ENCODE measurements at regions not wholly inside any gene's neighbourhood (a gene's known extent, or its start where the extent isn't known, plus 50 kb on each side); places are given as distances from the start of the nearest gene placed in this dataset.

DNA sequence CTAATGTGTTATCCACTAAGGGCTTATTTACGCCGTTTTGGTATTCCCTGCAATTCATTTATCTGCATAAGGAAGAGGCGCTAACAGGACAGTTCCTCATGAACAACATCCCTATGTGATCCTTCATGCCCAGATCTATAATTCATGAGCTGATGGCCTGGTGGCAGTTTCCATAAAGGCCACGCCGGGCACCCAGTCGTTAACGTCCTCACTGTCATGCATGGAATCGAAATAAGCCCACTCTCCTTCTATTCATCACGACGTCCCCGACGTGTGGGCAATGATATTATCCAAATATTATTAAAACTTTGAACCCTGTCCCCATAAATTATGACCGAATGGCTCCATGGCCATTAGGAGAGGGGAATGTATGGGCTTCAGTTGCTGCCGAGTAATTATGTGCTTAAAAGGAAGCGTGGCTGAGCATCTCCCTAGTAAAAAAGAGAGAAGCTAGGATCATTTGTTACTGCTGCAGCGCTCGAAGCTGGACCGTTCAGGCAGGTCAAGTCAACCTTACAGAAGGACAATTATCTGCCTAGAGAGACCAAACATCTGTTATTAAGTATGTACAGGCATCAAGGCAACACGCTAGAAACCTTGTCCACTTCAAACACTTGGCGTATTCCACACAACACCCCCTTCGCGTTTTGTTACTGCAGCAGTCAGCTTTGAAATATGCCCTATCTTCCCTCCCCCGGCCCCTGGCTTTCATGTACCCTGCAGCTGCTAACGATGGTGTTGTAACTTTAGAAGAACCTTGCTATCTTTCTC lies 94.0 kb upstream of the SALL1 start:
- ChIA-PET POLR2A (no interaction called here), CTCF (no interaction called here)
- no peaks in the 10 kb centered on the region for H3K36me3 ChIP-seq (ENCODE audit: insufficient read depth, low read length)
- H3K9me3 Mint-ChIP-seq = peaks cover 4% of the 10 kb centered on the region
- no peaks in the 10 kb centered on the region for H3K4me1 ChIP-seq (ENCODE audit: insufficient read depth, low read length)
- no peak for ATAC-seq (ENCODE audit: poor library complexity)
- H3K4me3 Mint-ChIP-seq = no peak overlapping the region
- peaks cover 0 to 5% of the 10 kb centered on the region in 2 experiments for H3K9me3 ChIP-seq (ENCODE audit: control insufficient read depth in 1 of 2, insufficient read depth in 1 of 2, low read length in 2 of 2)
- no peaks in the 10 kb centered on the region for H3K27me3 Mint-ChIP-seq
- no peaks in the 10 kb centered on the region for H3K27me3 ChIP-seq (ENCODE audit: control insufficient read depth in 1 of 2, insufficient read depth in 2 of 2, low read length in 2 of 2)
- no peaks in the 10 kb centered on the region for H3K4me1 Mint-ChIP-seq (ENCODE audit: low read depth)
- intact Hi-C loops (cut with DNase I, micrococcal nuclease) = no loop called here
- H3K36me3 Mint-ChIP-seq (ENCODE audit: low read depth) = no peaks in the 10 kb centered on the region
- no peak overlapping the region for H3K27ac Mint-ChIP-seq
- no peak for DNase-seq
- TF ChIP-seq, protein P1, sequence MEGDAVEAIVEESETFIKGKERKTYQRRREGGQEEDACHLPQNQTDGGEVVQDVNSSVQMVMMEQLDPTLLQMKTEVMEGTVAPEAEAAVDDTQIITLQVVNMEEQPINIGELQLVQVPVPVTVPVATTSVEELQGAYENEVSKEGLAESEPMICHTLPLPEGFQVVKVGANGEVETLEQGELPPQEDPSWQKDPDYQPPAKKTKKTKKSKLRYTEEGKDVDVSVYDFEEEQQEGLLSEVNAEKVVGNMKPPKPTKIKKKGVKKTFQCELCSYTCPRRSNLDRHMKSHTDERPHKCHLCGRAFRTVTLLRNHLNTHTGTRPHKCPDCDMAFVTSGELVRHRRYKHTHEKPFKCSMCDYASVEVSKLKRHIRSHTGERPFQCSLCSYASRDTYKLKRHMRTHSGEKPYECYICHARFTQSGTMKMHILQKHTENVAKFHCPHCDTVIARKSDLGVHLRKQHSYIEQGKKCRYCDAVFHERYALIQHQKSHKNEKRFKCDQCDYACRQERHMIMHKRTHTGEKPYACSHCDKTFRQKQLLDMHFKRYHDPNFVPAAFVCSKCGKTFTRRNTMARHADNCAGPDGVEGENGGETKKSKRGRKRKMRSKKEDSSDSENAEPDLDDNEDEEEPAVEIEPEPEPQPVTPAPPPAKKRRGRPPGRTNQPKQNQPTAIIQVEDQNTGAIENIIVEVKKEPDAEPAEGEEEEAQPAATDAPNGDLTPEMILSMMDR (IDR thresholded peaks at IDR 0.05) = no peak
- H3K4me3 ChIP-seq (ENCODE audit: low read length) = no peak overlapping the region
- no peak overlapping the region for H3K27ac ChIP-seq (ENCODE audit: low read depth in 1 of 2, low read length in 2 of 2)

DNA sequence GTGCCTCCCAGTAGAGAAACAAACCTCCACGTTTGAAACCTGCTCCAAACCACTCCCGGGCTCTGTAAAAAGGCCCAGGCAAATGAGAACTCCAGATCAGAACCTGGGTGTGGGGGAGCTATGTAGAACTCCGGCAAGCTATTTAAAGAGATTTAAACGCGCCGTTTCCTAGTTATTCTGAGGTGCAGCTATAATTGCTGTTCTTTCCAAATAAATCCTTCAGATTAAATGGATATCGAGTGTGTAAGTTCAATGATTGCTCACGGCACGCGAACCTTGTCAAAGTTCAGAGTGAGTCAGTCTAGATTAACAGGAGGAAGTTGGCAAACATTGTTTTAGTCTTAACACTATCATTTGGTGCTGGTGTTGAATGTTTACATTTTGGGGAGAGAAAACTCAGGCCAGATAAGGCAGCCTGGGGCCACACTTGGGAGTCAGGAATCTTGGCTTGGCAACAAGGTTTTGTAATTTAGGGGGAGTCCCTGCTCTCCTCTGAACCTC lies 92.9 kb upstream of the SALL1 start:
- POLR2A ChIA-PET = no interaction called here
- Histone ChIP-seq H3K36me3 (ENCODE audit: insufficient read depth, low read length) (no peaks in the 10 kb centered on the region), H3K4me1 (ENCODE audit: insufficient read depth, low read length) (no peaks in the 10 kb centered on the region), H3K4me3 (ENCODE audit: low read length) (no peak overlapping the region), H3K9me3 (ENCODE audit: control insufficient read depth in 1 of 2, insufficient read depth in 1 of 2, low read length in 2 of 2) (peaks cover 0 to 15% of the 10 kb centered on the region in 2 experiments), H3K27me3 (ENCODE audit: control insufficient read depth in 1 of 2, insufficient read depth in 2 of 2, low read length in 2 of 2) (no peaks in the 10 kb centered on the region), H3K27ac (ENCODE audit: low read depth in 1 of 2, low read length in 2 of 2) (no peak overlapping the region)
- ATAC-seq (ENCODE audit: poor library complexity) (no peak), DNase-seq (no peak)
- Mint-ChIP-seq H3K4me3 (no peak overlapping the region), H3K27ac (no peak overlapping the region), H3K9me3 (peaks cover 9% of the 10 kb centered on the region), H3K4me1 (ENCODE audit: low read depth) (no peaks in the 10 kb centered on the region), H3K27me3 (no peaks in the 10 kb centered on the region), H3K36me3 (ENCODE audit: low read depth) (no peaks in the 10 kb centered on the region)
- TF ChIP-seq, protein P1 (IDR thresholded peaks at IDR 0.05) = no peak
- CTCF ChIA-PET = no interaction called here
- intact Hi-C loops (cut with DNase I, micrococcal nuclease) = no loop called here

DNA sequence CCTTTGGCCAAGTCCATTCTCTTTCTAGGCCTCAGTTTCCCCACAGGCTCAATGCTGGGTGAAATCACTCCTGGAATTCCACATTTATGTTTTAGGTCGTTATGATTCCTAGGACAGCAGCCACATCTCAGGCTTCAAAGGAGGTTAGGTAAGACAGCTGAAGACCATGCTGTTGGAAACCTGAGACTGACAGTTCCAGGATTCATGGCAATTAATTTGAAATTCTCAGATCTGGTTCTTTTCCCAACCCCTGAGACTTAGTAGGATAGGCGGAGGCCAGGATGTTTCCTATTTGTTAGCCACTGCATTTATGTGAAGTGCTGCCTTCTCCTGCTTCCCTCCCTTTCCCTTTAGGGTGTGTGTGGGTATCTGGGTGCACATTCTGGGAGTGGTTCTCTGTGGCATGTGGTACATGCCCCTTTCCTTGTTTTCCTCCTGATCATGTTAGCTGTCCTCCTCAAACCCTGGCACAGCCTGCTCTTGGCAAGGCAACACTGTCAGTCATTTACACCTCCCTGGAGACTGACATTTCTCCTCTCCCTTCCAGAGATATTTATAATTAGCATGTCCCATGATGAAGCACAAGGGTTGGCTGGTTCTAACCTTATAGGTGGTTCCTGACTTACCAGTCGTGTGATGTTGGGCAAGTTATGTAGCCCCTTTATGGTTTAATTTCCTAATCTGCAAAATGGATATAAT lies 91.4 kb upstream of the SALL1 start:
- Histone ChIP-seq H3K27me3 (ENCODE audit: control insufficient read depth in 1 of 2, insufficient read depth in 2 of 2, low read length in 2 of 2) (no peaks in the 10 kb centered on the region), H3K4me1 (ENCODE audit: insufficient read depth, low read length) (no peaks in the 10 kb centered on the region), H3K27ac (ENCODE audit: low read depth in 1 of 2, low read length in 2 of 2) (no peak overlapping the region), H3K4me3 (ENCODE audit: low read length) (no peak overlapping the region), H3K9me3 (ENCODE audit: control insufficient read depth in 1 of 2, insufficient read depth in 1 of 2, low read length in 2 of 2) (peaks cover 0 to 21% of the 10 kb centered on the region in 2 experiments), H3K36me3 (ENCODE audit: insufficient read depth, low read length) (no peaks in the 10 kb centered on the region)
- no peak for DNase-seq
- no peak overlapping the region for H3K4me3 Mint-ChIP-seq
- no peak overlapping the region for H3K27ac Mint-ChIP-seq
- ATAC-seq (ENCODE audit: poor library complexity) = no peak
- ChIA-PET POLR2A (no interaction called here), CTCF (no interaction called here)
- TF ChIP-seq, protein P1 (IDR thresholded peaks at IDR 0.05) = no peak
- H3K4me1 Mint-ChIP-seq (ENCODE audit: low read depth) = no peaks in the 10 kb centered on the region
- no peaks in the 10 kb centered on the region for H3K27me3 Mint-ChIP-seq
- intact Hi-C loops (cut with DNase I, micrococcal nuclease) = no loop called here
- no peaks in the 10 kb centered on the region for H3K36me3 Mint-ChIP-seq (ENCODE audit: low read depth)
- H3K9me3 Mint-ChIP-seq = peaks cover 10% of the 10 kb centered on the region
